ENCODE measurements at regions not wholly inside any gene's neighbourhood (a gene's known extent, or its start where the extent isn't known, plus 50 kb on each side); places are given as distances from the start of the nearest gene placed in this dataset.

GRCh38 chr12:107390414-107390813 is 295.2 kb upstream of the PWP1 start:
- ChIA-PET CTCF (no interaction called here), POLR2A (no interaction called here)
- no peak for DNase-seq (ENCODE audit: extremely low spot score)
- TF ChIP-seq NFRKB (IDR thresholded peaks at IDR 0.05) = no peak
- TF ChIP-seq PKNOX1 (IDR thresholded peaks at IDR 0.05) = no peak
- no peak for TF ChIP-seq ARNT (IDR thresholded peaks at IDR 0.05)
- TF ChIP-seq SP1 (IDR thresholded peaks at IDR 0.05) = no peak
- TF ChIP-seq L3MBTL2 (conservative IDR thresholded peaks at IDR 0.05) = no peak
- TF ChIP-seq HDGF (IDR thresholded peaks at IDR 0.05; ENCODE audit: borderline replicate concordance) = no peak
- no peak for TF ChIP-seq ELF4 (IDR thresholded peaks at IDR 0.05)
- TF ChIP-seq TARDBP (IDR thresholded peaks at IDR 0.05) = no peak
- no peak for TF ChIP-seq LEF1 (IDR thresholded peaks at IDR 0.05; ENCODE audit: borderline replicate concordance)
- TF ChIP-seq SUZ12 (IDR thresholded peaks at IDR 0.05) = no peak
- no peak for TF ChIP-seq BHLHE40 (IDR thresholded peaks at IDR 0.05; ENCODE audit: borderline replicate concordance)
- no peak for TF ChIP-seq ZNF384 (IDR thresholded peaks at IDR 0.05)

- TF ChIP-seq ZNF384 (IDR thresholded peaks at IDR 0.05) = no peak
- TF ChIP-seq CTBP1 (IDR thresholded peaks at IDR 0.05; ENCODE audit: borderline replicate concordance) = no peak
- TF ChIP-seq BHLHE40 (IDR thresholded peaks at IDR 0.05; ENCODE audit: borderline replicate concordance) = no peak
- no peak for TF ChIP-seq HDGF (IDR thresholded peaks at IDR 0.05; ENCODE audit: borderline replicate concordance)
- TF ChIP-seq LEF1 (IDR thresholded peaks at IDR 0.05; ENCODE audit: borderline replicate concordance) = no peak
- TF ChIP-seq ARNT (IDR thresholded peaks at IDR 0.05) = no peak
- no peak for TF ChIP-seq FOXM1 (IDR thresholded peaks at IDR 0.05; ENCODE audit: borderline replicate concordance)
- TF ChIP-seq FOXA1 (IDR thresholded peaks at IDR 0.05) = no peak
- TF ChIP-seq TARDBP (IDR thresholded peaks at IDR 0.05) = no peak
- no peak for TF ChIP-seq SP1 (IDR thresholded peaks at IDR 0.05)
- no peak for TF ChIP-seq ELF4 (IDR thresholded peaks at IDR 0.05)
- no peak for TF ChIP-seq L3MBTL2 (conservative IDR thresholded peaks at IDR 0.05)
- TF ChIP-seq FOXK2 (IDR thresholded peaks at IDR 0.05) = no peak
- TF ChIP-seq PKNOX1 (IDR thresholded peaks at IDR 0.05) = no peak
- no peak for TF ChIP-seq SUZ12 (IDR thresholded peaks at IDR 0.05)
- no peak for TF ChIP-seq NFRKB (IDR thresholded peaks at IDR 0.05)
- POLR2A ChIA-PET = no interaction called here
Observed at GRCh38 chr12:107393043-107393717, 292.4 kb upstream of the PWP1 start.

GRCh38 chr12:107394693-107395092 is 290.9 kb upstream of the PWP1 start:
- POLR2A ChIA-PET = interaction anchor here (0.7 kb wide), 1 partner anchor 74 kb away, joined by 4 read pairs; no protein-coding TSS in a partner anchor
- DNase-seq (ENCODE audit: extremely low spot score) = no peak
- TF ChIP-seq ARNT (IDR thresholded peaks at IDR 0.05) (no peak), TARDBP (IDR thresholded peaks at IDR 0.05) (no peak), ELF4 (IDR thresholded peaks at IDR 0.05) (no peak), LEF1 (IDR thresholded peaks at IDR 0.05; ENCODE audit: borderline replicate concordance) (no peak), SP1 (IDR thresholded peaks at IDR 0.05) (no peak), FOXA1 (IDR thresholded peaks at IDR 0.05) (no peak), HDGF (IDR thresholded peaks at IDR 0.05; ENCODE audit: borderline replicate concordance) (no peak)
- CTCF ChIA-PET = interaction anchor here (0.7 kb wide), 1 partner anchor 295 kb away, joined by 3 read pairs; no protein-coding TSS in a partner anchor

More at GRCh38 chr12:107393043-107393717, 292.4 kb upstream of the PWP1 start:
- CTCF ChIA-PET = interaction anchor here (0.6 kb wide), 1 partner anchor 261 kb away, joined by 3 read pairs; no protein-coding TSS in a partner anchor
- DNase-seq (ENCODE audit: extremely low spot score) = no peak

- CTCF ChIA-PET = interaction anchor here (0.9 kb wide), 1 partner anchor 9 kb away, joined by 3 read pairs; no protein-coding TSS in a partner anchor
- no peak for TF ChIP-seq HDGF (IDR thresholded peaks at IDR 0.05; ENCODE audit: borderline replicate concordance)
- TF ChIP-seq FOXA1 (IDR thresholded peaks at IDR 0.05) = no peak
- no peak for TF ChIP-seq NFRKB (IDR thresholded peaks at IDR 0.05)
- TF ChIP-seq PKNOX1 (IDR thresholded peaks at IDR 0.05) = no peak
- no peak for TF ChIP-seq CTBP1 (IDR thresholded peaks at IDR 0.05; ENCODE audit: borderline replicate concordance)
- no peak for TF ChIP-seq FOXM1 (IDR thresholded peaks at IDR 0.05; ENCODE audit: borderline replicate concordance)
- POLR2A ChIA-PET = no interaction called here
- DNase-seq (ENCODE audit: extremely low spot score) = no peak
Observed at GRCh38 chr12:107395817-107396216, 289.8 kb upstream of the PWP1 start.

GRCh38 chr12:107396991-107397390 is 288.6 kb upstream of the PWP1 start:
- no peak for DNase-seq (ENCODE audit: extremely low spot score)
- ChIA-PET CTCF (no interaction called here), POLR2A (no interaction called here)
- TF ChIP-seq FOXA1 (IDR thresholded peaks at IDR 0.05) (no peak), LEF1 (IDR thresholded peaks at IDR 0.05; ENCODE audit: borderline replicate concordance) (no peak), NFRKB (IDR thresholded peaks at IDR 0.05) (no peak), TARDBP (IDR thresholded peaks at IDR 0.05) (no peak), L3MBTL2 (conservative IDR thresholded peaks at IDR 0.05) (no peak), PKNOX1 (IDR thresholded peaks at IDR 0.05) (no peak), CTBP1 (IDR thresholded peaks at IDR 0.05; ENCODE audit: borderline replicate concordance) (no peak), ARNT (IDR thresholded peaks at IDR 0.05) (no peak), ZNF384 (IDR thresholded peaks at IDR 0.05) (no peak), SUZ12 (IDR thresholded peaks at IDR 0.05) (no peak), FOXK2 (IDR thresholded peaks at IDR 0.05) (no peak), ELF4 (IDR thresholded peaks at IDR 0.05) (no peak), BHLHE40 (IDR thresholded peaks at IDR 0.05; ENCODE audit: borderline replicate concordance) (no peak), FOXM1 (IDR thresholded peaks at IDR 0.05; ENCODE audit: borderline replicate concordance) (no peak), HDGF (IDR thresholded peaks at IDR 0.05; ENCODE audit: borderline replicate concordance) (no peak), SP1 (IDR thresholded peaks at IDR 0.05) (no peak)
